SH-SY5Y (cell line): ENCODE measurements at regions not wholly inside any gene's neighbourhood (a gene's known extent, or its start where the extent isn't known, plus 50 kb on each side); places are given as distances from the start of the nearest gene placed in this dataset.

ENCODE experiments used
- GATA2 ChIP-seq: IDR thresholded peaks from 2 replicates; pipeline ENCODE4 v1.6.1; 2011; ENCODE audit warnings: mild to moderate bottlenecking, low read depth, low read length
- GATA3 ChIP-seq: IDR thresholded peaks from 2 replicates; pipeline ENCODE4 v1.6.1; 2011; ENCODE audit warnings: low read depth, mild to moderate bottlenecking, low read length, moderate library complexity

DNA sequence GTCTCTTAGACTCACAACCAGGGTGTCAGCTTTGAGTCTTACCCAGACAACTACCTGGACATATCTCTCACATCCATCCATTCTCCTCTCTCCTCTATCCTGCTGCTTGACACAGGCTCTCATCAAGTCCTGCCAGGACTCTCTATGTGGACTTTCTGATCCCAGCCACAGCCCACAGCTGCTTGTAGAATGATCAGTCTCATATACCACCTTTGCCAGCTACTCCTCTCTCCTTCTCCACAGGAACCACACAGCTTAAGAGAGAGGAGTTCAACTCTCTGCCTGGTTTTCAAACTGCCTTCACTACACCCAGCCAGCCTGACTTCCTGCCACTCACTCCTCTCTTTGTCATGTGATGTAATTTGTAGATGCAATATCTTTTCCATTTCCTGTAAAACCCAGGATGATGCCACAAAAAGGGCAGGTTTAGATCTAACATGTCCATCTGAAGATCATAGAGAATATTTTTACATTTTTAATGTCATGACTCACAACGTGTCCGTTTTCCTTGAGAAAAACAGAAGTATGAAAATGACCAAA lies 154.0 kb downstream of the RAB11FIP2 start:
- TF ChIP-seq GATA2 = no peak
- TF ChIP-seq GATA3 = no peak
